VCaP (cell line): ENCODE measurements at regions not wholly inside any gene's neighbourhood (a gene's known extent, or its start where the extent isn't known, plus 50 kb on each side); places are given as distances from the start of the nearest gene placed in this dataset.

ENCODE experiments used
- H3K27ac ChIP-seq: fragments of 450-650 bp; 2 replicates; pipeline ENCODE4 v1.5.1; 2017
- CTCF ChIP-seq: fragments of 450-650 bp; conservative IDR thresholded peaks from 2 replicates; pipeline ENCODE4 v1.5.1; 2017; ENCODE audit warnings: mild to moderate bottlenecking, moderate library complexity

DNA sequence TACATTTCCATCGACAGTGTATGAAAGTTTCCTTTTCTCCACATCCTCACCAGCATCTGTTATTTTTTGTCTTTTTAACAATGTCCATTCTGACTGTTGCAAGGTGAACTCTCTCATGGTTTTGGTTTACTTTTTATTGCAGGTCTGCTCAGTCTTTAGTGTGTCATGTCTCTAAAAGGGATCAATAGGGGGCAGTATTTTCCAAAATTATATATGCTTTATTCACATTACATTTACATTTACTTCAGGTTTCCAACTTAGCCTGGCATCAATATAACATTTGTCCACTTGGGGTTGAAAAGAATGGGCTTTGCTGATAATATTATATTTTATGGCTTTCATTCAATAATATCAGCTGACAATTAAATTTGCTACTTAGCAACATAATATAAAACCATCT lies 265.0 kb upstream of the SLITRK2 start:
- no peak overlapping the region for H3K27ac ChIP-seq
- no peak for TF ChIP-seq CTCF

DNA sequence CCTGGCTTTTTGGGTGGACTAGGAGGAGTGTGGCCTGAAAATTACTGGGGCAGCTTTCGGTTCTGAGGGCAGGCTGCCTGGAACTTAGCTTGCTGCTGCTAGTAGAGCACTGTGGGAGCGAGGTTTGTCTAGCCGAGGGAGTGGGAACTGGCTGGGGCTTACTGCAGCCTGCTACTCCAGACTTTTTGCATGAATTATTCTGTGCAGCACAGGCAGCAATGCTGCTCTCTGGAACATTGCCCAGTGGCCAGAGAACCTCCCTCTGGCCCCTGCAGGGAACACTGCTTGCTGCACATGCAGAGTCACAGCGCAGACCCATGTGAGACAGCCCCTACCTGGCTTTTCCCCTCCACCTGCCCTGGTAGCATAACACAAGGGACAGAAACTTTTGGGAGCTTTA lies 263.9 kb upstream of the SLITRK2 start:
- H3K27ac ChIP-seq: no peak overlapping the region
- TF ChIP-seq CTCF: no peak

- TF ChIP-seq CTCF: no peak
- no peak overlapping the region for H3K27ac ChIP-seq
Measured at GRCh38 chrX:145563159-145563558, 254.5 kb upstream of the SLITRK2 start.

- TF ChIP-seq CTCF: no peak
- no peak overlapping the region for H3K27ac ChIP-seq
Measured at GRCh38 chrX:145609951-145610511, 207.6 kb upstream of the SLITRK2 start.

DNA sequence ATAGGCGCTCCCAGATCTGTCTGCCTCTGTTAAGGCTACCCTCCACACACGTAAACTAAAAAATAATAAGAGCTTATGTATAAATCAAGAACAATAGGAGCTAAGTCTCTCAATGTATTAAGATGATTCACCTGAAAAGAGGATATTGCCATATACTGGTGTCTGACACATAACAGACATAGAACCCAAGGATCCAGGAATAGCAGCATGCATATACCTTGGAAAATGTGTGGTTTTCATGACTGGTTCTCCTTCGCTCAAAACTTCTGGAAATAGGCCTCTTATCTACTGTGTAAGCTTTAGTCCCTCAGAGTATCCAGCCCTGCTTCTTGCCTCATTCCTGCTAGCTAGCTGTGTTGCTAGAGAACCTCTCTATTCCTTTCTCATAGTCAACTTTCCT lies 203.7 kb upstream of the SLITRK2 start:
- TF ChIP-seq CTCF: no peak
- no peak overlapping the region for H3K27ac ChIP-seq

- no peak overlapping the region for H3K27ac ChIP-seq
- no peak for TF ChIP-seq CTCF
Measured at GRCh38 chrX:145620666-145621065, 197.0 kb upstream of the SLITRK2 start.

DNA sequence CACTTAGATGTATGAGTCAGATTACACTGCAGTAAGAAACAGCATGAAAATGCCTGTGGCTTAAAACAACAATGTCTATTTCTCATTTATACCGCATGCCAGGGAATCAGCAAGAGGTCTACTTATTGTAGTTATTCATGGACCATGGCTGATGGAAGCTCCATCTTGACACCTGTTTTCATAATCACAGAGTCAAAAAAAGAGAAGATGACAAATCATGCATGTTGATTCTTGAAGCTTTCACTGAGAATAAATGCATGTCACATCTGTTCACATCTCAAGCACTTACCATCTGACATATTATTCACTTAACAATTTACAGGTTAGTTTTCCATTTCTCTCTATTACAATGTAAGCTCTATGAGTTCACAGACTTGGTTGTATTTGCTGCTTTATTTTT lies 194.2 kb upstream of the SLITRK2 start:
- no peak for TF ChIP-seq CTCF
- H3K27ac ChIP-seq: no peak overlapping the region

DNA sequence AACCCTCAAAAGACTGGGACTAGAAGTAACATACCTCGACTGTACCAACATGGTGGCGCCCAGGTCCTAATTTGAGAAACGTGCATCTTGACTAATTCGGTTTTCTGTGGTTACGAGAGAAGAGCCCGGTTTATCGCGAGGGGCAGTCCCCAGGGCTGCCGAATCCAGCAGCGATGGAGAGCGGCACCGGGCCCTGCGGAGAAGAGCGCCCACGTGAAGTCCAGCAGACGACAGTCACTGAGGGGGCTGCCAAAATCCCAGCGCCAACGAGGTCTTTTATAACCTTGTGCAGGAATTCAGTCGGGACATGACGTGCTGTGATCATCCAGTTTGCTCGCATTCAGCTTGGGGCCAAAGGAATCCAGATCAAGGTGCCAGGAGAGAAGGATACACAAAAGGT lies 187.5 kb upstream of the SLITRK2 start:
- no peak overlapping the region for H3K27ac ChIP-seq
- no peak for TF ChIP-seq CTCF
